SKM-1 (cell line): ENCODE measurements at regions not wholly inside any gene's neighbourhood (a gene's known extent, or its start where the extent isn't known, plus 50 kb on each side); places are given as distances from the start of the nearest gene placed in this dataset.
A peak's percentile ranks its signal among the peaks of the same experiment; 100 is the strongest.

Experiments used
- DNase-seq: peaks from one replicate; lab custom pipeline; 2025; ENCODE audit not compliant: unreplicated experiment; lab: John Stamatoyannopoulos, UW

DNA sequence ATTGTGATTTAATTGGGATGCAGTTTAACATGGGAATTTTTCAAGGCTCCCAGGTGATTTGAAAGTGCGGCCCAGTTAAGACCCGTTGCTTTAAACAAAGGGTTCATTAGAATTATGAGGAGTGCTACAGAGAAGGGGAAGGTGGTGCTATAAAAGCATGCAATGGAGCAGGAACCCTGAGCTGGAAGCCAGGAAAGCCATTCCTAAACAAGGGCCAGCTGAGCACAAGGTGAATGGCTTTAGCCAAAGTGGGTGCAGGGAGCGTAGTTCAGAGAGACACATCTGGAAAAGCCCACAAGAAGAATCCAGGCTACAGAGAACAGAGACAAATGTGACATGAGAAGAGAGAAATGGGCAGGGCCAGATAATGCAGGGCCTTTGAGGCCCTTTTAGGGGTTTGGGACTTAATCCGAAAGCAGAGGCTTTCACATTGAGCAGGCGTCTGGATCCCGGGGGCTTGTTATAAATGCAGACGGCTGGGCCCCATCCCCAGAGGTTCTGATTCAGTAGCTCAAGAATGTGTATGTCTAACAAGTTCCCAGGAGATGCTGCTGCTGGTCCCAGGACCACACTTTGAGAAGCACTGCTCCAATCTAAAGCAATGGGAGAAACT is 138.1 kb upstream of the WWC1 start:
- no peak for DNase-seq

DNA sequence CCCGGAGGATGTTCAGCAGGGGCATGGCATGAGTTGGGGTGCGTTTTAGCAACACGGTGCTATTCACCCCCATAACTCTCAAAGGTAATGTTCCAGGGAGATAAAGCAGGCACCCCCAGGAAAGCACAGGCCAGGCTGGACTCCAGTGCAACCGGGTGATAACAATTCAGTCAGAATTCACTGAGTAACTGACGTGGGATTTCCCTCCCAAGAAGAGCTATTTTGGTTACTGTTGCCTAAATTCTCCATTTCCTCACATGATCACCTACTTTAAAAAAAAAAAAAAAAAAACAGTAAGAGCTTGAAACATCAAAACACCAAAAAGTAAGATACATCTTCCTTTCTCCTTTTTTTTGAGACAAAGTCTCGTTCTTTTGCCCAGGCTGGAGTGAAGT is 137.6 kb upstream of the WWC1 start:
- DNase-seq, result no peak

DNA sequence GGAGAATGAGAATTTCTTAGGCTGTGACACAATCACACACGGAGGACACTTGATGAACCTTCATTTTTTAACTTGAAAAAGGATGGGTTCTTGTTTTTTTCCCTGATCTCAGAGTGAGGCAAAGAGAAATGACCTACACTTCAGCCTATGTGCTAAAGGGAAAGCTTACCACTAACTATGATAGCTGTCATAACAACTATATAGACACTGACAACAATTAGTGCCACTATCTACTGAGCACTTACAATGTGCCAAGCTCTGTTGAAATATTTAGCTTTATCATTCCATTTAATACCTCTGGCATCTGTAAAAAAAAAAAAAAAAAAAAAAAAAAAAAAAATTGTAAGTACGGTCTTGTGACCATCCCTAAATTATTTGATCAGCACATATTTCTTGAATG is 135.9 kb upstream of the WWC1 start:
- DNase-seq, result no peak

DNA sequence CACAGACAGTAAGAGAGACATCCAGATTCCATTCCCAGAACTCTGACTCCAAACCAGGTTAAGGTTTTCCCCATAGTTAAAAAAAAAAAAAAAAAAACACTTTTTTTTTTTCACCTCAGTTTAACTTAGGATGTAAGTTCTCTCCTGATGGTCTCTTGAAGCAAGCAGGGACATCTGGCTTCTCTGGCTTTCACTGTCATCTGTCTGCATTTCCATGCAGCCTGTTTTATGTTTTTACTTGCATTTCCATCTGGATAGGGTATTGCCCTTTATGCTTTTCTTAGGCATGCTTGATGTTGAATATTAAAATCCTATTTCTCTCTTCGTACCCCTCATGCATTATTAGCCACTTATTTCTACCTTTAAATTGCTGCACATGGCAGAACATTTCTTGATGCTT is 135.3 kb upstream of the WWC1 start:
- no peak for DNase-seq

DNA sequence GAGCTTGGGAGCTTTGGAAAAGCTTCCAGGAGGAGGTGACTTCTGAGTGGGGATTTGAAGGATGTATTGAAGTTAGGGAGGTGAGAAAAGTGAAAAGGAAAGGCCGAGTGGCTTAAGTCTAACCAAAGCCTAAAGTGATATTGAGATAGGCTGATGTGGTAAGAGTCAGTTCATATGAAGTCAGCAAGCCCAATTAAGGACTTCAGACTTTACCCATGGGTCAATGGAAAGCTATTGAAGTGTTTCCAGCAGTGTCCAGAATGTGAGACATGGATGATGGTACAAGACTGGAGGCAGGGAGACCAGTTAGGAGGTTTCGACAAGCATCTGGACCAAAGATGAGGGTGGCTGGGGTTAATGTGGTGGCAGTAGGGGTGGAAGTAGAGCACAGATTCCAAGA is 134.3 kb upstream of the WWC1 start:
- DNase-seq, result no peak

DNA sequence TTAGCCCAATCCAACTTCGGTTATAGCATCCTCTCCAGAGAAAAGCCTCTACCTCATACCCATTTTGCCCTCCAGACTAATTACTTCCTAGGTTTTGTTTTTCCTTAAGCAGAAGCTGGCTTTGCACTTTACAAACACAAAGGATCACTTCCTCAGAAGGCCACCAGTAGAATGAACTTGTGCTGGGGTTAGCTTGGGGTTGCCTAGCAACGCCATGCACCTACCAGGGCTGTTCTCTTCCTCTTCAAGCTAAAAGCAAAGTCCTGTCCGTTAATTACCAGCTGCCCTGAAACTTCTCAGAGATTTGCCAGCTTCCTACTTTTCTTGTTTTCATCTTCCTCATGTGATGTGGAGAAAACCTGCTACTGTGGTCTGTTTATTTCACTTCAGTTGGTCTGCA is 132.0 kb upstream of the WWC1 start:
- DNase-seq, result peak; percentile 88

DNA sequence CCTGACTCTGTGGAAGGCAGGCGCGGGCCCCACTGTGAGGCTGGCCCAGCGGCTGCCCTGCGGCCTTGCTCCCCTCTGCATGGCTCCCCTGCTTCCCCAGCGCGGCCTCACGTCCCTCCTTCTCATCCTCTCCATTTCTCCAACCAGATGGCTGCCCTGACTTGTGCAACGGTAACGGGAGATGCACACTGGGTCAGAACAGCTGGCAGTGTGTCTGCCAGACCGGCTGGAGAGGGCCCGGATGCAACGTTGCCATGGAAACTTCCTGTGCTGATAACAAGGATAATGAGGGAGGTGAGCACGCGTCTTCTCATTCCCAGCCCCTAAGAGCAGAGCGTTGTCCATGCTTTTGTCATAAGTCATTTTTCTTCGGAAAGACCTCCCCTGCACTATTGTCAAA is 129.0 kb upstream of the WWC1 start:
- DNase-seq, result no peak

DNA sequence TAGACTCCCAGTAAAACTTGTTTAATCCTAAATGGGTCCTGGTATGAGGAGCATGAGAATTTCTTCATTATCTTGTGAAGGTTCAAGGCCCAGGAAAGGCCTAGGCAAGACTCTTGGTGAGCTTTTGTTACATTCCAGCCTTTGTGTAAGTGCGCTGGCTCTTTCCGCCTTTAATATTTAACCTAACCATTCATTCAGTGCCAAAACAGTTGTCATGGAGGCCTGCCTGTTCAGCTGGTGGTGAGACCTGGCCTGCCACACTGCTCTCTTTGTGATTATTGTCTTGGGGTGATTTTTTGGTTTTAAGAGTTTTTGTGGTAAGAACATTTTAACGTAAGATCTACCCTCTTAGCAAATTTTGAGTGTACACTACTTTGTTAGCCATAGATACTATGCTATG is 127.5 kb upstream of the WWC1 start:
- DNase-seq, result no peak

DNA sequence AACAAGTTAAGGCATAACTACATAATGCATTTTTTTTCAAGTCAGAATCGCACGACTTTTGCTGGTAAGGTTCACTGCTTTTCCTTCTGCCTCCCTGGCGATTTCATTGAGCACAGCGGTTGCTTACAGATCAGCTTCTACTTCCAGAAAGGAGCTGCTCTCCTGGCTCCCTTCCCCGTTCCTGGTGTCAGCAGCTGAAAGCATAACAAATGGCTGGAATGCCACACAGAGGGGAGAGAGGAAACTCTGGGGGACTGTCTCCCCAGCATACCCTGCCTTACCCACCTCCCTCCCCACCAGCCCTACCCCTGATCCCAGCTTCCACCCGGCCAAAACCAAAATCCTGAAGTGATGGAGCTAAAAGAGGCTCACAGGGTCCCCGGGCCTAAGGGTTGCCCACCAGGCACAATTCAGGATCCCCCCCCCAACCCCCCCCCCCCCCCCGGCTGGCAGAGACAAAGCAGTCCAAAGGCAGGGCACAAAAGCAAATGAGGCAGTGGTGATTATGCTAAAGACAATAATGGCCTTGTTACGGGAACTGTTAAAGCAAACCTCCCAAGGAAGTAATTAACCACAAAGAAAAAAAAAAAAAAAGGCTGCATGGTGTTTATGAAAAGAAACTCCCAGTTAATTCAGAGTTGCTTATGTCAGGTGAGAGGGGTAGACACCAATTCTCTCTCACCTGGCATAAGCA is 126.1 kb upstream of the WWC1 start:
- no peak for DNase-seq

DNA sequence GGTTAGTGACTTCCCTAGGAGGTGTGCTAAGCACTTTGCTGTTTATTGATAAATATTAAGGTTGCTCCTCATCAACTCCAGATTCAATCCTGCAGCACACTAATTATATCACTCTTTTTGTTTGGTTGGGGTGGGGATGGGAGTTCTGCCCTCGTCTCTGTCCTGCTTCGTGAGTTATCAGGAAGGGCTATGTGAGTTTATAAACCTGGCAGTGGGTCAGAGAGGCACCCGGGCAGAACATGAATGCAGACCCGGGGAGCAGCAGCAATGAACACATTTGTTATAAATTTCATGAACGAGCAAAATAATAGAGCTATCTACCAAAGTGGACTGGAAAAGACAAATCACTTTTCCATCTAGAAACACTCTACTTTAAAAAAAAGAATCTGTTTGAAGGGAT is 125.5 kb upstream of the WWC1 start:
- DNase-seq, result no peak

DNA sequence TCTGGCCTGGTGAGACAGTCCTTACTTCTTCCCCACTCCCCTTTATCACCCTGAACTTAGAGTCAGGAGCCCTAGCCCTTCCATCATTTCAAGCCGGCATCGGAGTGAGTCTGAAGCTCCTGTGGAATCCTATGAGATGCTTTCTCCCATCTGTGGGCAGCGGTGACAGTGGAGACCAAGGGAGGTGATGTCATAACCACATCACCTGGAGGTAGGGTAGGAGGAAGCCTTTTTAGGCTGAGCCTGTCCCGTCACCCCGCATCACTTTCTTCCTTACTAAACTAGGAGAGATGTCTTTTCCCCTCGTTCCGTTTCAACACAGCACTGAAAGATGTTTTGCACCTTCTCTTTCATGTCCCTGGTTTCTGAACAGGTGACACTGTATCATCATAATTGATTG is 124.1 kb upstream of the WWC1 start:
- DNase-seq, result no peak

DNA sequence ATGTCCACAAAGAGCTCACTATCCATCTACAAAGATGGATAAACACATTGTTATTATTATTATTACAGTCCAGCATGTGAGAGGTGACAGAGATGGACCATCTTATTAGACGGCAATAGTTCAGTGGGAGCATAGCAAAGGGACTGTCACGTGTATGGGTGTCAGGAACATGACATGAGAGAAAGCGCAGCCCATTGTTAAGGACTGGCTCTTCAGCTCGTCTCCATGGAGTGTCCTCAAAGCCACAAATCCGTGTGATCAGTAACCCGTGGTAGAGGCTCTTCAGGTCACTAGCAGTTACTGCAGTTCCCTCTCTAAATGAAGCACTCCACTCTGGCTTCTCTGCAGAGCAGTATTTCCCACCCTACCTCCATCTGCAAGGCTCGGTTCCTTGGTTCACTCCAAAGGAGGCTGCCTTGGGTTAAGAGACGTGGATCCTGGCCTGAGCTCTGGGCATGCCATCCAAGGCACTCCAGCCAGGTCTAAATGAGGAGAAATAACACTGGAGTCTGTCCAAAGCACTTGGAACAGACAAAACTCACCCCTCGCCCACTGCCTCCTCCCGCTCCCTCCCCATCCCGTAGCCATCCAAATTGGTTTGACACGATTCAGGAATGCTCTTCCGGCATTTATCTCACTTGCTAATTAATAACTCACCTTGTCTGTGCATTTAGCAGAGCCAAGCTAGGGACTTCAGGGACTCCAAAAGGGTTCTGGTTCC is 122.3 kb upstream of the WWC1 start:
- DNase-seq, result no peak

DNA sequence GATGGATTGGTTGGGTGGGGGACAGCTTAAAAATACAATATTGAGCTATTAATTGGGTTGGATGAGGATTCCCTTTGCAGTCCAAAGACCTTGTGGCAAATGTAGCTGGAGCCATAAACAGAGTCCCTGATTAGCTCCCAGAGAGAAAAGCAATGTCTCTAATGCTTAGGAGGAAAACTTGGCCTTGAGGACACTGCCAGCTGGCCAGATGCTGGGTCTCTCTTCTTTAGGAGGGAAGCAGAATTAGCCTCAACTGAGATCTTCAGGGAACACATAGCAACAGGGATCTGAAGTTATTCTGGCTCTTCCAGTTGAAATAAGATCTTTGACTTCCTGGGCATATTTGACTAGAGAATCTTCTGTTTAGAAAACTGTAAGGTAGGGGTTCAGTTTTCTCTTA is 121.7 kb upstream of the WWC1 start:
- no peak for DNase-seq

DNA sequence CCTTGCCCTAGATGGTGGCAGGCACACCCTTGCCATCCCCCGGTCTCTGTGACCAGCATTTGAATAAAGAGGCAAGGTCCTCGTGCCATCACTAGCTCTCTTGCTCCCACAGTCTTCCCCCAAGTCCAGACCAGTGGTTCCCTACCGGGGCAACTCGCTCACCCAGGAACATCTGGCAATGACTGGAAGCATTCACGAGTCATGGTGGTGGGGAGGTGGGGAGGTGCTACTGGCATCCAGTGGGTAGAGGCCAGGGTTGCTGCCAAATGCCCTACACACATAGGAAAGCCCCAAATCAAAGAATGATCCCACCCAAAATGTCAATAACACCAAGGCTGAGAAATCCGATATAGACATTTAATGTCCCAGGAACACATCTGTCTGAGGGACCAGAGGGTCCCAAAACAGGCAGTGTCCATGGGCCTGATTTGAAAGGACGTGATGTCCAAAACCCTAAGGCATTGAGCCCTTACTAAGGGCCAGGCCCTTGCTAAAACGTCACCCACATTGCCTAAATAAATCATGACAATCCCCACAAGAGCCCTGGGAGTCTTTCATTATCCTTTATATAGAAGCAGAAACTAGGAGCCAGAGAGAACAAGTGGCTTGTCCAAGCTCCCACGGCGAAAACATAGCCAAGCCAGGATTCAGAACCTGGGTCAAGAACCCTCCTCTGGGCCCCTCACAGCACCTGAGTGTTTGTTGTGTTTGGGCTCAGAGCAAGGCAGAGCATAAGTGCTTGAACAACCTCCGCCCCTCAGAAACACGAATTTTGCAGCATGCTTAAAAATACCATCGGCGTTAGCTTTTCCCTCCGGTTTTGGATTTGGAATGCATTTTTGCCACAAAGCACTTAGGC is 119.3 kb upstream of the WWC1 start:
- no peak for DNase-seq

DNA sequence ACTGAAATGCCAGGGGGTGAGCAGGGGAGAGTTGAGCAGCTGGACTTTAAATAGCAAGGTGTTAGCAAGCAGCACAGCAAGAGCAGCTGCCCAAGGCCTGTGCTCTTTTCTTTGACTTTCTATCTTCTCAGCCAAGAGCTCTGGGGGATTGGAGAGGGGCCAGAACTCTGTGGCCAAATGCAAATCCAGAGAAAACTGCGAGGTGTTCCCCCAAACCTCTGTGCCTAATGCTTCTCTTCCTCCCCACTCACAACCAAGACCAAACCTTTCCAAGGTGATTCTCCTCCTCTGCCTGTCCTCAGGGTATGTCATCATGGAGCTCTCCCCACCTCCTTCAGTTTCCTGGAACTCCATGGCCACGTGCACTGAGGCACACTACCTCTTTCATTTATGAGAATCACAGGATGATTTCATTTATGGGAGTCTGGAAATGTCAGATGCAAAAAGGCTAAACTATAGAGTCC is 118.7 kb upstream of the WWC1 start:
- no peak for DNase-seq

DNA sequence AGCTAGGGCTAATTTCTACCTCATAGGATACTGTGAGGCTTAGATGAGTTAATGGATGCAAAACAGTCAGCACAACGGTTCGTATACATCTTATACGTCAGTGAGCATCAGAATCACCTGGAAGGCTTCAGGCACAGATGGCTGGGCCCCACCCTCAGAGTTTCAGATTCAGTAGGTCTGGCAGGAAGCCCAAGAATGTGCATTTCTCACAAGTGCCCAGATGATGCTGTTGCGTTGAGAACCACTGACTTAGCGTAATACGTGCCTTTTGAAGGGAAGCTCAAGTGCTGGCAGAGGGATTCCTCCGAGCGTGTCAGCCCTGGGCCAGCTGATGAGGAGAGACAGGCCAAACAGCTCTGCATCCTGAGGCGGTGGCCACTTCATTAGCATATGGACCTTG is 117.1 kb upstream of the WWC1 start:
- no peak for DNase-seq

DNA sequence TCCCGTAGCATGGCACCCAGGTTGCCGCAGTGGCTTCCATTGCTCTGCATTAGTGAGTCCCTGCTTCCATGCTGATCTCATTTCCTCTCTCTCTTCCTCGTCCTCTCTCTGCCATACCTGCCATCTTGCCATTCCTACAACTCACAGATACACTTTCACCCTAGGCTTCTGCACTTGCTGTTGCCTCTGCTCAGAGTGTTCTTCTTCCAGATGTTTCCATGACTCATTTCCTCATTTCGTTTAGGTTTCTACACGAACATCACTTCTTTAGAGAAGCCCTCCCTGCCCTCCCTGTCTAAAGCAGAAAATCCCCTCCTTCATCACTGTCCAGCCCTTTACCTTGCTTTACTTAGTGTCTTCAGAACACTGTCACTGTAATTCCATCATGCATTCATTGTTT is 115.2 kb upstream of the WWC1 start:
- DNase-seq, result no peak

DNA sequence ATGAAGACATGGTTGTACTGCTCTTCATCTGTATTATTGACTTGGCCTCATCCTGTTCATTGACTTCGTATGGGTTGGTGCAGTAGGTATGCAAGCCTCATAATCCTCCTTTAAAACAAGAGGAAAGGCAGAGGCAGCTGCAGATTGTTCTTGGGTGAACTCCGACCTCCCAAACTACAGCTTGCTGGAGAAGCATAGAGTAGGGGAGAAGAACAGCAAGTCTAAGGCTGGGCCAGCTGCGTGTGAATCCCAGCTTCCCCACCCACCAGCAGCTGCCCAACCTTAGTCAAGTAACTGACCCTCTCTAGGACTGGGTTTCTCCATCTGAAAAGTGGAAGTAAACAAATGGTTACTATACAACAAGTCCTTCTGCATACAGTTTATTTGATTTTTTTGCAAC is 114.5 kb upstream of the WWC1 start:
- no peak for DNase-seq

DNA sequence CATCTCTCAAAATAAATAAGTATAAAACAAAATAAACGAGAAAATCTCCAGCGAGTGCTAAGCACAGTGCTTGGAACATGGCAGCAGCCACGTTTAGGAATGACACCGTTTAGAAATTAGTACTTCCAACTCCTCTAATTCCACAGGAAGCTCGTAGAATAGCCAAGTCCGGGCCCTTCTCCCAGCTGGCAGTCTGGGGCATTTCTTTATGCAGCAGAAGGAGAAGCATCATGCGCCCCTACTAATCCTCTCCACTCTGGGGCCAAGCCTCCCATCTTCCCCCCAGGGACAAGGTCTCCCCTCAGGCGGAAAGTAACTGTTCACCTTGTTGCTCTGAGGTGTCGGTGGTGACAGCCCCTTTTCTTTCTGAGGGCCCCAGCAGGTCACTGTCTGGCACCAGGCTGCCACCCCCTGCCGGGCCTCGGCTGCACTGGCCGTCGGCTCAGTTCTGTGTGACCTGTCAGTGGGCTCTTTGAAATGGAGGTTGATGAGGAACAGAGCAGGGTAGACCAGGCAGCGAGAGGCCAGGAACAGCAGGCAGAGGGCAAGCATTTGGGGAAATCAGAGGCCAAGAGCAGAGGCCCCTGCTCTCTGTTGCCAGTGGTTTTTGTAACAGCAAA is 113.5 kb upstream of the WWC1 start:
- no peak for DNase-seq

DNA sequence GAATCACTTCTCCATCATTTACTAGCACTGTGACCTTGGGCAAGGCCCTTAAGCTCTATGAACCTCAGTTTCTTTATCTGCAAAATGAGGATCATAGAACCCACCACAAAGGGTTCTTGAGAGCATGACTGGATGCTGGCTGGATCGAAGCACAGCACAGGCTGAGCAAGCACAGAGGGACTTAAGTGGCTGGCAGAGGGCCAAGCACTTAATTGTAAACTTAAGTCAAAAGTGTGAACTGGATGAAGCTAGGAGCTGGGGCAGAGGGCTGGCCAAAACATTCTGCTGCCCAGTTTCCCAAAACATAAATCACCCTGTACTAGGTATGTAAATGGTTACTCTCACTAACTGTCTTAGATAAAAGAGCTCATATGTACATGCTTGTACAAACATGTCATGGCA is 112.3 kb upstream of the WWC1 start:
- no peak for DNase-seq

DNA sequence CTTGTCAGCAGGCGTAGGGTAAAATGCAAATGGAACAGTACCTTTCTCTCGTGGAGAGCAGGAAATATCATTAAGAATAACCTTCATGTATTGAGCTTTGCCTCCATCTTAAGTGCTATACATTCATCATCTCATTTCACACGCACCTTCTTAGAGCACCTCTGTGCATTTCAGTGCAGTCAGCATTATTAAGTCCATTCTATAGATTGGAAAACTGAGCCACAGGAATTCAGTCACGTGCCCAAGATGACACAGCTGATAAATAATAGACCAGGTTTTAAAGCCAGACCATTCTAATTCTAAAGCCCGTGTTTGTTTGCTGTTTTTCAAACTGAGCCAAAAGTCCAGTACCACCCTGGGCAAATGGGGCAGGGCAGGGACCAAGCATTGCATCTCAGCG is 109.2 kb upstream of the WWC1 start:
- DNase-seq, result no peak
